ENCODE measurements at regions not wholly inside any gene's neighbourhood (a gene's known extent, or its start where the extent isn't known, plus 50 kb on each side); places are given as distances from the start of the nearest gene placed in this dataset.

DNA sequence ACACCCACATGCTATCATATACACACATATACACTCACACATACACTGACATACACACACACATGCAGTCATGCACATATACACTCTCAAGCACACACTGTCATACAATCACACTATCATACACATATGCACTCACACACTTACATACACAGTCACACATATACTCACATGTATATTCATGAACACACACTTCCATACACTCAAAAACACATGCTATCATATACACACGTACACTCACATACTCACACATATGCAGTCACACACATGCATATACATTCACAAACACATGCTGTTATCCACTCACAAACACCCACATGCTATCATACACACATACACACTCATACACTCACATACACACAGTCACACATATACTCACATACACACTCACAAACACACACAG lies 71.0 kb upstream of the PLXNA4 start:
- WGBS, 2 experiments (ENCODE audit: insufficient coverage in 2 of 2): 79 to 82% methylated on average over 1 of the region's 1 CpG
- Histone ChIP-seq H3K27ac (ENCODE audit: low read depth, low read length, severe bottlenecking) (no peak overlapping the region), H3K9me3 (ENCODE audit: control insufficient read depth, low read length) (no peaks in the 10 kb centered on the region), H3K36me3 (ENCODE audit: control insufficient read depth, insufficient read depth, low read length) (no peaks in the 10 kb centered on the region), H3K4me1 (ENCODE audit: control insufficient read depth, insufficient read depth, low read length, poor library complexity, severe bottlenecking) (peaks cover 4% of the 10 kb centered on the region), H3K4me3 (ENCODE audit: extremely low read depth, insufficient read depth, low read length, poor library complexity, severe bottlenecking) (no peak overlapping the region)

DNA sequence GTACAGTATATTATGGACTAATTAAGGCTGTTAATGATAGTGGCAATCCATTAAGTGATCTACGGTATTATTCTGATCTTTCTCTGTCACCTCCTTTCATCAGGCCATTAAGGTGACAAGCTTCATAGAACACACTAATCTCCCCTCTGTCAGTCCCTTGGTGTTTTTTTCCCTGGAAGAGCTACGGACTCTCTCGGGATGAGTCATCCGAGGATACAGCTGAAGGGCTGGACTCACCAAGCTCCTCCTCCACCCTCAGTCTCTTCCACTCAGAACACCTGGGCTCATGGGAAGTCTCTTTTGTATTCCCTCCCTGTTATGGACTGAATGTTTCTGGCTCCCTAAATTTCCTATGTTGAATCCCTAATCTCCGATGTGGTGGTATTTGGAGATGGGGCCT lies 69.8 kb upstream of the PLXNA4 start:
- Histone ChIP-seq H3K9me3 (ENCODE audit: control insufficient read depth, low read length) (no peaks in the 10 kb centered on the region), H3K4me3 (ENCODE audit: extremely low read depth, insufficient read depth, low read length, poor library complexity, severe bottlenecking) (no peak overlapping the region), H3K36me3 (ENCODE audit: control insufficient read depth, insufficient read depth, low read length) (no peaks in the 10 kb centered on the region), H3K27ac (ENCODE audit: low read depth, low read length, severe bottlenecking) (no peak overlapping the region), H3K4me1 (ENCODE audit: control insufficient read depth, insufficient read depth, low read length, poor library complexity, severe bottlenecking) (peaks cover 4% of the 10 kb centered on the region)
- WGBS, 2 experiments (ENCODE audit: insufficient coverage in 2 of 2): 51 to 55% methylated on average over 3 of the region's 5 CpGs

- Histone ChIP-seq H3K36me3 (ENCODE audit: control insufficient read depth, insufficient read depth, low read length) (no peaks in the 10 kb centered on the region), H3K9me3 (ENCODE audit: control insufficient read depth, low read length) (no peaks in the 10 kb centered on the region), H3K27ac (ENCODE audit: low read depth, low read length, severe bottlenecking) (no peak overlapping the region), H3K4me3 (ENCODE audit: extremely low read depth, insufficient read depth, low read length, poor library complexity, severe bottlenecking) (no peak overlapping the region), H3K4me1 (ENCODE audit: control insufficient read depth, insufficient read depth, low read length, poor library complexity, severe bottlenecking) (peaks cover 4% of the 10 kb centered on the region)
- WGBS, 2 experiments (ENCODE audit: insufficient coverage in 2 of 2): 36 to 51% methylated on average over 2 to 3 of the region's 5 CpGs
Measured at GRCh38 chr7:132643302-132643701, 67.0 kb upstream of the PLXNA4 start.

DNA sequence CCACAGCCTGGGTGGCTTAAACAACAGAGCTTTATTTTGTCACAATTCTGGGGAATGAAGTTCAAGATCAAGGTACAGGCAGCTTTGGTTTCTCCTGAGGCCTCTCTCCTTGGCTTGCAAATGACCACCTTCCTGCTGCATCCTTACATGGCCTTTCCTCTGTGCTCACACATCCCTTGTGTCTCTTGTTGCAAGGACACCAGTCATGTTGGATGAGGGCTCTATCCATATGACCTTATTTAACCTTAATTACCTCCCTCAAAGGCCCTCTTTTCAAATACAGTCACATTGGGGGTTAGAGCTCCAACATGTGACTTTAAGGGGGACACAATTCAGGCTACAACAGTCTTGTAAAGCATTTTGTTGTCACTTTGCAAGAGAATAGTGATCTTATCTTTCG lies 65.0 kb upstream of the PLXNA4 start:
- H3K9me3 ChIP-seq (ENCODE audit: control insufficient read depth, low read length): no peaks in the 10 kb centered on the region
- no peak overlapping the region for H3K27ac ChIP-seq (ENCODE audit: low read depth, low read length, severe bottlenecking)
- WGBS, 2 experiments (ENCODE audit: insufficient coverage in 2 of 2): no CpG with 5 or more reads among the region's 1 CpG
- H3K4me1 ChIP-seq (ENCODE audit: control insufficient read depth, insufficient read depth, low read length, poor library complexity, severe bottlenecking): peaks cover 4% of the 10 kb centered on the region
- no peak overlapping the region for H3K4me3 ChIP-seq (ENCODE audit: extremely low read depth, insufficient read depth, low read length, poor library complexity, severe bottlenecking)
- no peaks in the 10 kb centered on the region for H3K36me3 ChIP-seq (ENCODE audit: control insufficient read depth, insufficient read depth, low read length)

GRCh38 chr7:132639983-132640382 lies 63.7 kb upstream of the PLXNA4 start:
- WGBS, 2 experiments (ENCODE audit: insufficient coverage in 2 of 2): 90% methylated on average over 2 to 3 of the region's 5 CpGs

GRCh38 chr7:132638000-132638399 lies 61.7 kb upstream of the PLXNA4 start:
- Histone ChIP-seq H3K27ac (ENCODE audit: low read depth, low read length, severe bottlenecking) (no peak overlapping the region), H3K36me3 (ENCODE audit: control insufficient read depth, insufficient read depth, low read length) (no peaks in the 10 kb centered on the region), H3K4me1 (ENCODE audit: control insufficient read depth, insufficient read depth, low read length, poor library complexity, severe bottlenecking) (no peaks in the 10 kb centered on the region), H3K9me3 (ENCODE audit: control insufficient read depth, low read length) (no peaks in the 10 kb centered on the region), H3K4me3 (ENCODE audit: extremely low read depth, insufficient read depth, low read length, poor library complexity, severe bottlenecking) (no peak overlapping the region)
- WGBS, 2 experiments (ENCODE audit: insufficient coverage in 2 of 2): 93 to 94% methylated on average over 3 to 4 of the region's 6 CpGs

More at GRCh38 chr7:132639983-132640382, 63.7 kb upstream of the PLXNA4 start:
- H3K9me3 ChIP-seq (ENCODE audit: control insufficient read depth, low read length): no peaks in the 10 kb centered on the region
- no peaks in the 10 kb centered on the region for H3K36me3 ChIP-seq (ENCODE audit: control insufficient read depth, insufficient read depth, low read length)
- no peak overlapping the region for H3K4me3 ChIP-seq (ENCODE audit: extremely low read depth, insufficient read depth, low read length, poor library complexity, severe bottlenecking)
- H3K27ac ChIP-seq (ENCODE audit: low read depth, low read length, severe bottlenecking): no peak overlapping the region
- no peaks in the 10 kb centered on the region for H3K4me1 ChIP-seq (ENCODE audit: control insufficient read depth, insufficient read depth, low read length, poor library complexity, severe bottlenecking)

DNA sequence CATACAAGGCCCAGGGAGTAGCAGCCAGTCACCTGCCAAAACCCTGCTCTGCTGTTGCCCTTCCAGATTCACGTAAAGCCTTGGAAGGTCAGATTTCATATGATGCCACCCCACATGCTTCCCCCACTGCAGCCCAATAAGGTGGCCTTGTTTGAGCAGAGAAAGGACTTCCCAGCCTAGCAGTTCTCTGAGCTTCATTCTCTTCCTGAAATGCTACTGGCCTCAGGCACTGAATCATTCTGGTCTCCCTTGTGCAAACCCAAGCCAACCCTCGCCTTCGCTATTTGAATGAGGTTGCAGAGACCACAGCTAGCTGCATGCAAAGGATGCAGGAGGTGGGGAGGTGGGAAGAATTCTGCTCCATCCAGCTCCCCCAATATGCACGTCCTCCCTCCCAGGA lies 60.3 kb upstream of the PLXNA4 start:
- Histone ChIP-seq H3K4me3 (ENCODE audit: extremely low read depth, insufficient read depth, low read length, poor library complexity, severe bottlenecking) (no peak overlapping the region), H3K27ac (ENCODE audit: low read depth, low read length, severe bottlenecking) (no peak overlapping the region), H3K36me3 (ENCODE audit: control insufficient read depth, insufficient read depth, low read length) (no peaks in the 10 kb centered on the region), H3K9me3 (ENCODE audit: control insufficient read depth, low read length) (no peaks in the 10 kb centered on the region), H3K4me1 (ENCODE audit: control insufficient read depth, insufficient read depth, low read length, poor library complexity, severe bottlenecking) (no peaks in the 10 kb centered on the region)
- 66 to 78% methylated on average over 3 of the region's 4 CpGs for WGBS, 2 experiments (ENCODE audit: insufficient coverage in 2 of 2)

DNA sequence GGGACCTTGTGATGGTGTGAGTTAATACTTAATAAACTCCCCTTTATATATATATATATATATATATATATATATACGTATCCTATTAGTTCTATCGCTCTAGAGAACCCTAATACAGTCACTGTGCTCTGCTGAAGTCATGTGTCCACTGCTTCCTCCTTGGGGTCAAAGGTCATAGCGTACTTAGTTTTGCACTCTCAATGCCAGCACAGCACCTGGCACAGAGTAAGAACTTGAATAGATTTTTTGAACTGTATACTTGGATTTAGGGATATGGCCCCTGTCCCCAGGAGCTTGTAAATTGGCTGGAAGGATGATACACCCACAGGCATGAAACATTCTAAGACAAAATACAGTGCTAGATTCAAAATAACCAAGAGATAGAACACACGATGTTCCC lies 58.9 kb upstream of the PLXNA4 start:
- H3K9me3 ChIP-seq (ENCODE audit: control insufficient read depth, low read length): no peaks in the 10 kb centered on the region
- H3K36me3 ChIP-seq (ENCODE audit: control insufficient read depth, insufficient read depth, low read length): no peaks in the 10 kb centered on the region
- WGBS, 2 experiments (ENCODE audit: insufficient coverage in 2 of 2): 85 to 100% methylated on average over 1 to 2 of the region's 4 CpGs
- H3K27ac ChIP-seq (ENCODE audit: low read depth, low read length, severe bottlenecking): no peak overlapping the region
- H3K4me3 ChIP-seq (ENCODE audit: extremely low read depth, insufficient read depth, low read length, poor library complexity, severe bottlenecking): no peak overlapping the region
- H3K4me1 ChIP-seq (ENCODE audit: control insufficient read depth, insufficient read depth, low read length, poor library complexity, severe bottlenecking): no peaks in the 10 kb centered on the region

- no peaks in the 10 kb centered on the region for H3K9me3 ChIP-seq (ENCODE audit: control insufficient read depth, low read length)
- no peak overlapping the region for H3K27ac ChIP-seq (ENCODE audit: low read depth, low read length, severe bottlenecking)
- H3K36me3 ChIP-seq (ENCODE audit: control insufficient read depth, insufficient read depth, low read length): no peaks in the 10 kb centered on the region
- WGBS, 2 experiments (ENCODE audit: insufficient coverage in 2 of 2): no CpG with 5 or more reads among the region's 2 CpGs
- no peak overlapping the region for H3K4me3 ChIP-seq (ENCODE audit: extremely low read depth, insufficient read depth, low read length, poor library complexity, severe bottlenecking)
- H3K4me1 ChIP-seq (ENCODE audit: control insufficient read depth, insufficient read depth, low read length, poor library complexity, severe bottlenecking): no peaks in the 10 kb centered on the region
Measured at GRCh38 chr7:132630834-132631233, 54.6 kb upstream of the PLXNA4 start.
